ENCODE measurements at regions not wholly inside any gene's neighbourhood (a gene's known extent, or its start where the extent isn't known, plus 50 kb on each side); places are given as distances from the start of the nearest gene placed in this dataset.

- no peak for TF ChIP-seq CTCF (IDR thresholded peaks at IDR 0.05; ENCODE audit: low read length)
- no peak for TF ChIP-seq EZH2 (optimal IDR thresholded peaks at IDR 0.05; ENCODE audit: low read depth, low read length)
- no peak for TF ChIP-seq EZH2phosphoT487 (IDR thresholded peaks at IDR 0.05; ENCODE audit: low read length)
Measured at GRCh38 chr2:193357508-193357907, 1162.8 kb upstream of the TMEFF2 start.
